ENCODE measurements at regions not wholly inside any gene's neighbourhood (a gene's known extent, or its start where the extent isn't known, plus 50 kb on each side); places are given as distances from the start of the nearest gene placed in this dataset.

DNA sequence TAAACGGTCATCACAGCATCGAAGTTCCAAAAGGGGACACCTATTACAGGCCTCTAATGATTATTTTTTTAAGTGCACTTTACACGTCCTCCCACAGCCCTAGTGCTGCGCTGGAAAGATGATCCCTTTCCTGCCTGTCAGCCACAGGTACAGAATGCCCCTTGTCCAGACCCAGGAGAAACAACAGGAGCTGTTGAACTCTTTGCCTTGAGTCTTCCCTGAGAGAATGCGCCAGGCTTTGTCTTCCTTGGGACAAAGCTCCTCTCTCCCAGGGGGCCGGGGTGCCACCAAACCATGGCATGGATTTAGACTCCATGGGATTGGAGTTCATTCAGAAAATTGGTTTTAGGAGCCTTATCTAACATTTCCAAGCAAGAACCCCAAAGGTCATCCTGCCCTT, 319.0 kb upstream of the SOX11 start:
- Histone ChIP-seq H3K4me3 (ENCODE audit: low read depth, low read length) (no peak overlapping the region), H3K27me3 (ENCODE audit: control insufficient read depth, insufficient read depth, low read length) (no peaks in the 10 kb centered on the region), H3K36me3 (ENCODE audit: control insufficient read depth, insufficient read depth, low read length) (no peaks in the 10 kb centered on the region)
- TF ChIP-seq, protein P1, sequence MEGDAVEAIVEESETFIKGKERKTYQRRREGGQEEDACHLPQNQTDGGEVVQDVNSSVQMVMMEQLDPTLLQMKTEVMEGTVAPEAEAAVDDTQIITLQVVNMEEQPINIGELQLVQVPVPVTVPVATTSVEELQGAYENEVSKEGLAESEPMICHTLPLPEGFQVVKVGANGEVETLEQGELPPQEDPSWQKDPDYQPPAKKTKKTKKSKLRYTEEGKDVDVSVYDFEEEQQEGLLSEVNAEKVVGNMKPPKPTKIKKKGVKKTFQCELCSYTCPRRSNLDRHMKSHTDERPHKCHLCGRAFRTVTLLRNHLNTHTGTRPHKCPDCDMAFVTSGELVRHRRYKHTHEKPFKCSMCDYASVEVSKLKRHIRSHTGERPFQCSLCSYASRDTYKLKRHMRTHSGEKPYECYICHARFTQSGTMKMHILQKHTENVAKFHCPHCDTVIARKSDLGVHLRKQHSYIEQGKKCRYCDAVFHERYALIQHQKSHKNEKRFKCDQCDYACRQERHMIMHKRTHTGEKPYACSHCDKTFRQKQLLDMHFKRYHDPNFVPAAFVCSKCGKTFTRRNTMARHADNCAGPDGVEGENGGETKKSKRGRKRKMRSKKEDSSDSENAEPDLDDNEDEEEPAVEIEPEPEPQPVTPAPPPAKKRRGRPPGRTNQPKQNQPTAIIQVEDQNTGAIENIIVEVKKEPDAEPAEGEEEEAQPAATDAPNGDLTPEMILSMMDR (IDR thresholded peaks at IDR 0.05; ENCODE audit: insufficient read depth, low read depth, low read length), result no peak
- CTCF ChIA-PET, result no interaction called here
- no peak for DNase-seq (ENCODE audit: low read depth)
- POLR2A ChIA-PET, result no interaction called here

DNA sequence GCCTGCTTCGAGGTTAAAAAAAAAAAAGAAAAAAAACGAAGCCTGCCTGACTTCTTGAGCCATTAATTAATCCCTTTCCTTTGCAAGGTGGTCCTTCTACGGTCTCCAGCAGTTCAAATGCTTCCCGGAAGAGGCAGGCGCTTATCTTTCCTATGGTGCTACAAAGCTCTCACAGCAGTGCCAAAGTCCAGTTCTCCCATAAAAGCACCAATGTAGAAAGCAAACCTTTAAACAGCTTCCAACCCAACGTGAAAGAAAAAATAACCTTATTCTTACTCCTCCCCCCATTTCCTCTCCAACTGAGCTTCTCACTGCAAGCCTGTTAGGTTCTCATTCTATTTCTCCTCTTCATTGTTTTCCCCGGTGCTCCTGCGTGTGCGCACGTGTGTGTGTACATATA, 317.4 kb upstream of the SOX11 start:
- ChIA-PET POLR2A (no interaction called here), CTCF (no interaction called here)
- Histone ChIP-seq H3K4me3 (ENCODE audit: low read depth, low read length) (no peak overlapping the region), H3K27me3 (ENCODE audit: control insufficient read depth, insufficient read depth, low read length) (no peaks in the 10 kb centered on the region), H3K36me3 (ENCODE audit: control insufficient read depth, insufficient read depth, low read length) (no peaks in the 10 kb centered on the region)
- no peak for DNase-seq (ENCODE audit: low read depth)
- TF ChIP-seq, protein P1 (IDR thresholded peaks at IDR 0.05; ENCODE audit: insufficient read depth, low read depth, low read length), result no peak

DNA sequence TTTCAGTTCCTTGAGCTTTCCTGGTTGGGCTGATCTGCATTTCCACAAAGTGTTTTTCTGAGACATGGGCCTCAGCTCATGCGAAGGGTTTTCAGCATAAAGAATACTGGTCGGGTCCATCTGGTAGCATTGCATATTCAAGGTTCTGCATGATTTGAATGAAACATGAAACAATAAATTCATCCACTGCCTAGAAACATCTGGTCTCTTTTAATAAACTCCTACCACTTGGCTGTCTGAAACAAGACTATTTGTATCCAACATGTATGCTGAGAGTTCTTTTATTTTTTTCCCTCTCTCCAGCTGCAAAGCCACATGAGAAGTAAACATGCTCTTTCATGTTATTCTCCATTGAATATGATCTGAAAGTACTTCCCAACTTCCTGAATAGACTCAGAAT, 314.9 kb upstream of the SOX11 start:
- TF ChIP-seq, protein P1 (IDR thresholded peaks at IDR 0.05; ENCODE audit: insufficient read depth, low read depth, low read length), result no peak
- H3K27me3 ChIP-seq (ENCODE audit: control insufficient read depth, insufficient read depth, low read length), result no peaks in the 10 kb centered on the region
- ChIA-PET CTCF (no interaction called here), POLR2A (no interaction called here)
- H3K4me3 ChIP-seq (ENCODE audit: low read depth, low read length), result no peak overlapping the region
- no peaks in the 10 kb centered on the region for H3K36me3 ChIP-seq (ENCODE audit: control insufficient read depth, insufficient read depth, low read length)
- DNase-seq (ENCODE audit: low read depth), result no peak

DNA sequence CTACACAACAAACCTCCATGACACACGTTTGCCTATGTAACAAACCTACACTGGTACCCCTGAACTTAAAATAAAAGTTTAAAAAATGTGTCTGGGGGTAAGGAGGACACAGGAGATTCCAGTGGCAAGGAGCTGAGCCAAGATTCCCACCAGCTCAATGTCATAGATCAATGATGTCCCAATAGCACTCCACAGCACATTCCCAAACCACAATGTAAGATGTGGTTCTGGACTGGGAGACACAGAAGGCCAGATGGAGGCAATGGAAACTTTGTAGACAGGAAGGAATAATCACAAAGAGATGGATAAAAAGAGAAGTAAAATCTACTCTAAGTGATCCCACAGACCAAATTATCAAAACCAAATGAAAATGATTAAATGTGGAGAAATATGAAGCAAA, 312.4 kb upstream of the SOX11 start:
- POLR2A ChIA-PET, result no interaction called here

DNA sequence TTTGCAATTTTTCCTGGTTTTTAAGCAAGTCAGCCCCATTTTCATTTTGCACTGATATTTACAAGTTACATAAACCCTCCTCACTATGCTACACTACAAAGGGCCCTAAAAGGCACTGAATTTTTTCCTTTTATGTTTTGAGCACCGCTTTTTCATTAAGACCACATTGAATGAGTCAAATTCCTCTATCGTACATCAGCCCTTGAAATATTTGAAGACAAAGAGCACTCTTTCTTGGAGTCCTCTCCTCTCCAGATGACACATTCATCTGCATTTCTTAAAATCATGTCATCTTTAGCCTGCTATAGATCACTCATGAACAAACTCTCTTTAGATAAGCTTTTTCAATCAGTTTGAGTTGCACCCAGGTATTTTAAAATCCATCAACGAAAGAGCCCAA, 306.6 kb upstream of the SOX11 start:
- no peak for DNase-seq (ENCODE audit: low read depth)
- ChIA-PET CTCF (no interaction called here), POLR2A (no interaction called here)
- Histone ChIP-seq H3K4me3 (ENCODE audit: low read depth, low read length) (no peak overlapping the region), H3K36me3 (ENCODE audit: control insufficient read depth, insufficient read depth, low read length) (no peaks in the 10 kb centered on the region), H3K27me3 (ENCODE audit: control insufficient read depth, insufficient read depth, low read length) (no peaks in the 10 kb centered on the region)
- TF ChIP-seq, protein P1 (IDR thresholded peaks at IDR 0.05; ENCODE audit: insufficient read depth, low read depth, low read length), result no peak

More for the DNA sequence above, 312.4 kb upstream of the SOX11 start:
- no peaks in the 10 kb centered on the region for H3K36me3 ChIP-seq (ENCODE audit: control insufficient read depth, insufficient read depth, low read length)
- CTCF ChIA-PET, result no interaction called here
- no peak overlapping the region for H3K4me3 ChIP-seq (ENCODE audit: low read depth, low read length)
- TF ChIP-seq, protein P1 (IDR thresholded peaks at IDR 0.05; ENCODE audit: insufficient read depth, low read depth, low read length), result no peak
- no peak for DNase-seq (ENCODE audit: low read depth)
- no peaks in the 10 kb centered on the region for H3K27me3 ChIP-seq (ENCODE audit: control insufficient read depth, insufficient read depth, low read length)

Data from BJ (cell line).